SK-N-MC (cell line): ENCODE measurements at regions not wholly inside any gene's neighbourhood (a gene's known extent, or its start where the extent isn't known, plus 50 kb on each side); places are given as distances from the start of the nearest gene placed in this dataset.

Experiments
- DNase-seq: peaks from one replicate; pipeline ENCODE4 v3.0.0-alpha.2; 2011; ENCODE audit warnings: low read depth, low spot score
- H3K27ac ChIP-seq: fragments of 200-600 bp; sonication (generic); 2 replicates; pipeline ENCODE4 v1.5.1; 2016; ENCODE audit warnings: mixed run types
- H3K36me3 ChIP-seq: fragments of 200-600 bp; sonication (generic); 2 replicates; pipeline ENCODE4 v1.6.1; 2017; ENCODE audit warnings: antibody characterized with exemption, low read length, mixed read lengths; ENCODE audit not compliant: insufficient read depth
- H3K4me3 ChIP-seq: fragments of 200-600 bp; sonication (generic); 2 replicates; pipeline ENCODE4 v1.5.1; 2016
- H3K9ac ChIP-seq: fragments of 200-600 bp; sonication (generic); 2 replicates; pipeline ENCODE4 v1.8.0; 2017; ENCODE audit warnings: mixed run types, mixed read lengths; ENCODE audit not compliant: insufficient read length
- H3K9me3 ChIP-seq: fragments of 200-600 bp; sonication (generic); 2 replicates; pipeline ENCODE4 v1.6.1; 2017; ENCODE audit warnings: low read depth, mild to moderate bottlenecking, antibody characterized with exemption, low read length, moderate library complexity, mixed read lengths
- EZH2 ChIP-seq: fragments of 200-600 bp; sonication (generic); IDR thresholded peaks from one replicate; pipeline ENCODE4 v1.6.1; 2017; ENCODE audit warnings: antibody characterized with exemption
- FOXP2 ChIP-seq: optimal IDR thresholded peaks from 2 replicates; pipeline ENCODE3; 2011; ENCODE audit warnings: mild to moderate bottlenecking, moderate library complexity; ENCODE audit not compliant: insufficient read depth; ENCODE audit errors: extremely low read length, control extremely low read depth
- POLR2AphosphoS5 ChIP-seq: IDR thresholded peaks from 2 replicates; pipeline ENCODE4 v1.6.1; 2012; ENCODE audit warnings: mild to moderate bottlenecking, low read depth, low read length, borderline replicate concordance

GRCh38 chr12:3336606-3337311, 154.2 kb upstream of the PRMT8 start:
- TF ChIP-seq EZH2 (no peak), POLR2AphosphoS5 (no peak), FOXP2 (no peak)
- no peak for DNase-seq

DNA sequence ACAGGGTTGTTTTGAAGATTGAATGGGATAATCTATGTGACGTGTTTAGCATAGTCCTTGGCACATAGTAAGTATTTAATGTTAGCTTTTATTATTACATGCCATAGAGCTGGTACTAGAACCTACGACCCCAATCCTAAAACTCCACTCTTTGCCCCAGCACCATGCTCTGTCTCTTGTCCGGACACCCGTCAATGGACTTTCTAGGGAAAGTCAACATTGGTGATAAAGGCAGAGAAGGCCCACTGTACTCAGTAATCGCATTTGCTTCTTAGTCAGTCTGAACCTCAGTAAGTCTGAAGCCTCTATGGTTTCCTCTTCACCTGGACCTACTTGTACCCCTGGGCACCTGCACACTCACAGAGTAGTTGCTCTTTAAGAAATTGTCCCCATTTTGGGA, 153.1 kb upstream of the PRMT8 start:
- Histone ChIP-seq H3K36me3 (no peaks in the 10 kb centered on the region), H3K9ac (no peak overlapping the region), H3K4me3 (no peak overlapping the region), H3K27ac (no peak overlapping the region), H3K9me3 (no peaks in the 10 kb centered on the region)
- DNase-seq: no peak
- TF ChIP-seq POLR2AphosphoS5 (no peak), FOXP2 (no peak), EZH2 (no peak)

More at GRCh38 chr12:3336606-3337311, 154.2 kb upstream of the PRMT8 start:
- no peaks in the 10 kb centered on the region for H3K36me3 ChIP-seq
- no peaks in the 10 kb centered on the region for H3K9me3 ChIP-seq
- H3K27ac ChIP-seq: no peak overlapping the region
- no peak overlapping the region for H3K4me3 ChIP-seq
- H3K9ac ChIP-seq: no peak overlapping the region

DNA sequence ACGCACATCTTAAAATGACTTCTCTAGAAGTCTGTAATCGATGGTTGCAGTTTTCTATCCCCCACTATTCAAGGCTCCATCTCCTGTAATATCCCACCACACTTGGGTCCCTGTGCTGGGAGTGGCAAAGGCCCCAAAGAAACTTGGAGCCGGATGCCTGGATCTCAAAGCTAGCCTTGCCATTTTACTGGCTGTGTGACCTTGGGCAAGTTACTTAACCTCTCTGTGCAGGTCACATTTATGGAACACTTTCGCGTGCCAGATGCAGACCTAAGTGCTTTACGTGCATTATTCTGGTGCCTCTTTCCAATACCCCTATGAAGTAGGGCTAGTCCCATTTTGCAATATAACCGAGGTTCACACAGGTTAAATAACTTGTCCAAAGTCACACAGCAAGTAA, 151.8 kb upstream of the PRMT8 start:
- Histone ChIP-seq H3K9me3 (no peaks in the 10 kb centered on the region), H3K36me3 (no peaks in the 10 kb centered on the region), H3K27ac (no peak overlapping the region), H3K4me3 (no peak overlapping the region), H3K9ac (no peak overlapping the region)
- DNase-seq: no peak
- TF ChIP-seq POLR2AphosphoS5 (no peak), EZH2 (no peak), FOXP2 (no peak)

GRCh38 chr12:3341594-3341993, 149.4 kb upstream of the PRMT8 start:
- no peaks in the 10 kb centered on the region for H3K36me3 ChIP-seq
- H3K27ac ChIP-seq: no peak overlapping the region
- no peaks in the 10 kb centered on the region for H3K9me3 ChIP-seq
- no peak overlapping the region for H3K4me3 ChIP-seq
- no peak for DNase-seq
- TF ChIP-seq POLR2AphosphoS5: no peak
- no peak for TF ChIP-seq FOXP2
- no peak for TF ChIP-seq EZH2
- H3K9ac ChIP-seq: no peak overlapping the region

GRCh38 chr12:3342051-3342450, 149.0 kb upstream of the PRMT8 start:
- 0 out of 2 replicates have a peak overlapping the region, but pooled peaks have one; percentile 44 for H3K27ac ChIP-seq
- no peak overlapping the region for H3K4me3 ChIP-seq
- H3K9ac ChIP-seq: no peak overlapping the region
- no peak for TF ChIP-seq EZH2
- TF ChIP-seq POLR2AphosphoS5: no peak
- TF ChIP-seq FOXP2: no peak
- no peaks in the 10 kb centered on the region for H3K36me3 ChIP-seq
- H3K9me3 ChIP-seq: no peaks in the 10 kb centered on the region
- no peak for DNase-seq

- Histone ChIP-seq H3K9me3 (no peaks in the 10 kb centered on the region), H3K36me3 (no peaks in the 10 kb centered on the region), H3K9ac (no peak overlapping the region), H3K4me3 (no peak overlapping the region), H3K27ac (peak overlapping the region; percentile 99)
- TF ChIP-seq FOXP2 (no peak), EZH2 (no peak), POLR2AphosphoS5 (no peak)
- DNase-seq: no peak
Observed at GRCh38 chr12:3348055-3348454, 142.9 kb upstream of the PRMT8 start.

- no peak for DNase-seq
- no peak overlapping the region for H3K9ac ChIP-seq
- TF ChIP-seq POLR2AphosphoS5: no peak
- TF ChIP-seq FOXP2: no peak
- no peak for TF ChIP-seq EZH2
- H3K4me3 ChIP-seq: no peak overlapping the region
- H3K36me3 ChIP-seq: no peaks in the 10 kb centered on the region
- peak overlapping the region; percentile 82; the same call in 1 of the 2 replicates for H3K27ac ChIP-seq
- no peaks in the 10 kb centered on the region for H3K9me3 ChIP-seq
Observed at GRCh38 chr12:3350432-3350831, 140.6 kb upstream of the PRMT8 start.

DNA sequence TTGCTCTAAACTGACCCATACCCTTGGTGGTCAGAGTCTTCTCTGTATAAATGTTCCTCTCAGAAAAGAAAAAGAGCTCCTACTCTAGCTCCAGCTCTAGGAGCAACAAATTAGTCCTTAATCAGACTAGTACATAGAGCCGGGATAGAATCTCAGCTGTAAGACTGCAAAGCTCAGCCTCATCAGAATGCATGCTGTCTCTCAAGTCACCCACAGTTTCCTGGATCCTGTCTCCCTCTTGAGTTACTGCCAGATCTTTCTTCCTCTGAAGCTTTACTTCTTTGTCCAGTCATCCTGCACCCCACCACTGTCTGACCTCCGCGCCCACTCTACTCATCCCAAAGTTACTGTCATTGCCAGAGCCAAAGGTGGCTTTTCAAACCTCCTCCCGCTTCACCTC, 139.3 kb upstream of the PRMT8 start:
- DNase-seq: no peak
- H3K4me3 ChIP-seq: no peak overlapping the region
- no peaks in the 10 kb centered on the region for H3K36me3 ChIP-seq
- peak overlapping the region; percentile 72 for H3K27ac ChIP-seq
- no peak overlapping the region for H3K9ac ChIP-seq
- no peaks in the 10 kb centered on the region for H3K9me3 ChIP-seq
- TF ChIP-seq FOXP2 (no peak), EZH2 (no peak), POLR2AphosphoS5 (no peak)

DNA sequence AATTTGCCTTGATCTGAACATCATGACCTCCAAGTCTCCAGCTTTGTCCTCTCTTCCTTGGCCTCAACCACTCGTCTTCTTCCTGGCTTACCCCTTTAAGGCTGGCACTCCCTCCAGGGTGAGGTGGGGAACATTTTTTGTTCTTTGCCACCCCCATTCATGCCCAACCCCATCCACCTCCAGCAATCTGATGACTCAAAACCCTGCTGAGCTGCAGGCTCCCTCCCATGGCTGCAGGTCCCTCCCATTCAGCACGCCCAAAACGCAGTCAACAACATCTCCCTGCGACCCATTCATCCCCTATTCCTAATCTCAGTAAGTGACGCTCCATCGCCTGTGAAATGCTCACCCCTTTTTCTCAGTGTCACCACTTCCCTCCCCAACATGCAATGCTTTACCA, 138.8 kb upstream of the PRMT8 start:
- Histone ChIP-seq H3K27ac (peak overlapping the region; percentile 33; the same call in 1 of the 2 replicates), H3K36me3 (no peaks in the 10 kb centered on the region), H3K9me3 (no peaks in the 10 kb centered on the region), H3K9ac (no peak overlapping the region), H3K4me3 (no peak overlapping the region)
- TF ChIP-seq POLR2AphosphoS5: no peak
- TF ChIP-seq EZH2: no peak
- no peak for TF ChIP-seq FOXP2
- no peak for DNase-seq
